Neural crest cell (in vitro differentiated cells): ENCODE measurements at regions not wholly inside any gene's neighbourhood (a gene's known extent, or its start where the extent isn't known, plus 50 kb on each side); places are given as distances from the start of the nearest gene placed in this dataset.

Experiments
- DNase-seq: peaks from one replicate; pipeline ENCODE4 v3.0.0; 2021; ENCODE audit warnings: low read depth, mixed read lengths, low spot score
- H3K27ac Mint-ChIP-seq: one replicate; pipeline ENCODE4 v1.8.0; 2021; ENCODE audit warnings: mild to moderate bottlenecking, mixed read lengths; ENCODE audit not compliant: unreplicated experiment
- H3K27me3 Mint-ChIP-seq: 2 replicates; pipeline ENCODE4 v1.8.0; 2021; ENCODE audit warnings: low read depth, mild to moderate bottlenecking, mixed read lengths
- H3K36me3 Mint-ChIP-seq: 2 replicates; pipeline ENCODE4 v1.8.0; 2021; ENCODE audit warnings: low read depth, mild to moderate bottlenecking, mixed read lengths
- H3K4me1 Mint-ChIP-seq: 2 replicates; pipeline ENCODE4 v1.8.0; 2021; ENCODE audit warnings: mixed read lengths
- H3K4me3 Mint-ChIP-seq: one replicate; pipeline ENCODE4 v1.8.0; 2021; ENCODE audit warnings: mild to moderate bottlenecking, mixed read lengths
- H3K9me3 Mint-ChIP-seq: 2 replicates; pipeline ENCODE4 v1.8.0; 2021; ENCODE audit warnings: mixed read lengths
- TF ChIP-seq, protein P1 (sequence below): fragments of 200-600 bp; sonication (generic); conservative IDR thresholded peaks from 2 replicates; pipeline ENCODE4 v1.5.0; 2021; ENCODE audit warnings: antibody characterized with exemption, mild to moderate bottlenecking

DNA sequence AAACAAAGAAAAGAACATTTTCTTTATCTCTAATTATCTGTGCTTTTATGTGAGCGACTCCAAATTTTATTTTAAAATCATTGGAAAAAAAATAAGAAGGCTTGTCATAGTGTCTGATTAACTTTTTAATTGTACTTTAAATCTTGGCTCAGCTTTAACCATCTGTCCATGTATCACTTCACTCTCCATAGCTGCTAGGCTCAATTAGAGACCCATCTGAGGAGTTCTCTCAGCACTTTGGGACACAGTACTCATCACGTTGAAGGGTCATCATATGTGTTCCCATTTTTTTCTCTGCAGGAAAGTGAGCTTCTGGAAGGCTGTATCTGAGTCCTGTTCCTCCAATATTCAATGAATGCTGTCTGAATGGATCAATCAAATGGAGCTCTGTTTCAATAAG is 908.5 kb upstream of the ROBO1 start:
- no peaks in the 10 kb centered on the region for H3K36me3 Mint-ChIP-seq
- no peaks in the 10 kb centered on the region for H3K9me3 Mint-ChIP-seq

DNA sequence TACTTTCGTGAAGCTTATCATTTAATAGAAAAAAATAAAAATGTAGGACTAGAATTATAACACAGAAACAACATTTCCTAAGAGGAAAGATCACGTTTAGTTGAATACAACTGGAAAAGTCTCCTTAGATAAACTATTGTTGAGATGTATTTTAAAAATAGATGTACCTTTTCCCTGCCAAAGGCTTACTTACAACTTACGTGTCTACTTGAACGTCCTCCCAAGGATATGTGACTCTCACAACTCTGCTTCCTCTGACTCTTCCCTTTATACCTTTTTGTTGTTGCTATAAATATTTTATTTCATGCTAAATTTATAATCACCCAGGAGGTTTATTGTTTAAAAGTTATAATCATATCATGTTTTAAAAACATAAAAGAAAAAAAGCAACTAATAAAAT is 908.0 kb upstream of the ROBO1 start:
- no peaks in the 10 kb centered on the region for H3K4me1 Mint-ChIP-seq
- TF ChIP-seq, protein P1, sequence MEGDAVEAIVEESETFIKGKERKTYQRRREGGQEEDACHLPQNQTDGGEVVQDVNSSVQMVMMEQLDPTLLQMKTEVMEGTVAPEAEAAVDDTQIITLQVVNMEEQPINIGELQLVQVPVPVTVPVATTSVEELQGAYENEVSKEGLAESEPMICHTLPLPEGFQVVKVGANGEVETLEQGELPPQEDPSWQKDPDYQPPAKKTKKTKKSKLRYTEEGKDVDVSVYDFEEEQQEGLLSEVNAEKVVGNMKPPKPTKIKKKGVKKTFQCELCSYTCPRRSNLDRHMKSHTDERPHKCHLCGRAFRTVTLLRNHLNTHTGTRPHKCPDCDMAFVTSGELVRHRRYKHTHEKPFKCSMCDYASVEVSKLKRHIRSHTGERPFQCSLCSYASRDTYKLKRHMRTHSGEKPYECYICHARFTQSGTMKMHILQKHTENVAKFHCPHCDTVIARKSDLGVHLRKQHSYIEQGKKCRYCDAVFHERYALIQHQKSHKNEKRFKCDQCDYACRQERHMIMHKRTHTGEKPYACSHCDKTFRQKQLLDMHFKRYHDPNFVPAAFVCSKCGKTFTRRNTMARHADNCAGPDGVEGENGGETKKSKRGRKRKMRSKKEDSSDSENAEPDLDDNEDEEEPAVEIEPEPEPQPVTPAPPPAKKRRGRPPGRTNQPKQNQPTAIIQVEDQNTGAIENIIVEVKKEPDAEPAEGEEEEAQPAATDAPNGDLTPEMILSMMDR, result no peak
- no peaks in the 10 kb centered on the region for H3K9me3 Mint-ChIP-seq
- no peak overlapping the region for H3K4me3 Mint-ChIP-seq
- DNase-seq, result no peak
- no peaks in the 10 kb centered on the region for H3K36me3 Mint-ChIP-seq
- H3K27me3 Mint-ChIP-seq, result no peaks in the 10 kb centered on the region
- no peak overlapping the region for H3K27ac Mint-ChIP-seq

More for the DNA sequence above, 908.5 kb upstream of the ROBO1 start:
- Mint-ChIP-seq H3K27ac (no peak overlapping the region), H3K4me3 (no peak overlapping the region), H3K27me3 (no peaks in the 10 kb centered on the region), H3K4me1 (no peaks in the 10 kb centered on the region)
- DNase-seq, result no peak
- TF ChIP-seq, protein P1, result no peak

DNA sequence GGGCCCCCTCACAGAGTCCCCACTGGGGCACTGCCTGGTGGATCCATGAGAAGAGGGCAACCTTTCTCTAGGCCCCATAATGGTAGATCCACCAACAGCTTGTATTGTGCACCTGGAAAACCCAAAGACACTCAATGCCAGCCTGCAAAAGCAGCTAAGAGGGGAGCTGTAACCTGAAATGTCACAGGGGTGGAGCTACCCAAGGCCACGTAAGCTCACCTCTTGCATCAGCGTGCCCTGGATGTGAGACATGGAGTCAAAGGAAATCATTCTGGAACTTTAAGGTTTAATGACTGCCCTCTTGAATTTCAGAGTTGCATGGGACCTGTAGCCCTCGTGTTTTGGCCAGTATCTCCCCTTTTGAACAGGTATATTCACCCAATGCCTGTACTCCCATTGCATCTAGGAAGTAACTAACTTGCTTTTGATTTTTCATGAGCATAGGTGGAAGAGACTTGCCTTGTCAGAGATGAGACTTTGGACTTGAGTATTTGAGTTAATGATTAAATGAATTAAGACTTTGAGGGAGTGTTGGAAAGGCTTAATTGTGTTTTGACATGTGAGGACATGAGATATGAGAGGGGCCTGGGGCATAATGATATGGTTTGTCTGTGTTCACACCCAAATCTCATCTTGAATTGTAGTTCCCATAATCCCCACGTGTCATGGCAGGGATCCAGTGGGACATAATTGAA is 900.9 kb upstream of the ROBO1 start:
- no peaks in the 10 kb centered on the region for H3K4me1 Mint-ChIP-seq
- peaks cover 10% of the 10 kb centered on the region for H3K9me3 Mint-ChIP-seq
- TF ChIP-seq, protein P1, result no peak
- no peak for DNase-seq
- no peaks in the 10 kb centered on the region for H3K27me3 Mint-ChIP-seq
- peaks cover 5% of the 10 kb centered on the region for H3K36me3 Mint-ChIP-seq
- H3K27ac Mint-ChIP-seq, result no peak overlapping the region
- no peak overlapping the region for H3K4me3 Mint-ChIP-seq

DNA sequence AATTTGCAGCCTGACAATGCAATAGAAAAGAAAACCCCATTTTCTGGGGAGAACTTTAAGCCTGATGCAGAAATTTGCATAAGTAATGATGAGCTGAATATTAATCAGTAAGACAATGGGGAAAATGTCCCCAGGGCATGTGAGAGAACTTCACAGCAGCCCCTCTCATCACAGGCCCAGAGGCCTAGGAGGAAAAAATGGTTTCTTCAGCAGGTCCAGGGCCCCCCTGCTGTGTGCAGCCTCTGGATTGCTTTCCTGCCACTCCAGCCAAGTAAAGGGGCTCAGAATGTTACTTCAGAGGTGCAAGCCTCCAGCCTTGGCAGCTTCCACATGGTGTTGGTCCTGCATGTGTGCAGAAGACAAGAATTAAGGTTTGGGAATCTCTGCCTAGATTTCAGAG is 900.3 kb upstream of the ROBO1 start:
- TF ChIP-seq, protein P1, result no peak
- Mint-ChIP-seq H3K27me3 (no peaks in the 10 kb centered on the region), H3K9me3 (peaks cover 10% of the 10 kb centered on the region)

DNA sequence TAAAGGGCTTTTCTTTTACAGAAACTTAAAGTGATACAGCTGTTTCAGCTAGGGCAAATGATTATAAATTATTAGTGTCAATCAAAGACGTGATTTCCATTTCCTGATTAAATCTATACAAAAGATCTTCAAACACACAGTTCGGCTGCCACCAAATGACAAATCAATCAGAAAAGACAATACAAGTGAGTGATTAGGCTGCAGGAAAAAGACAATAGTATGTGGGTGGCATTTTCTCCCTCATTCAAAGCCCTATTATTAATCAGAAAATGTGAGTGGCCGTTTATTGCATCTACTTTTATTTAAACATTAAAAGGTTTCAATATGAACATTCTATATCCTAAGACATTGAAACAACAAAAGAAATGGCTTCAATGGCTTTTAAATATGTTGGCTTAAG is 895.6 kb upstream of the ROBO1 start:
- H3K4me3 Mint-ChIP-seq, result no peak overlapping the region
- H3K9me3 Mint-ChIP-seq, result peaks cover 15% of the 10 kb centered on the region

More for the DNA sequence above, 900.3 kb upstream of the ROBO1 start:
- no peaks in the 10 kb centered on the region for H3K4me1 Mint-ChIP-seq
- no peak for DNase-seq
- H3K36me3 Mint-ChIP-seq, result peaks cover 5% of the 10 kb centered on the region
- H3K4me3 Mint-ChIP-seq, result no peak overlapping the region
- H3K27ac Mint-ChIP-seq, result no peak overlapping the region

More for the DNA sequence above, 895.6 kb upstream of the ROBO1 start:
- TF ChIP-seq, protein P1, result no peak
- no peaks in the 10 kb centered on the region for H3K27me3 Mint-ChIP-seq
- H3K36me3 Mint-ChIP-seq, result peaks cover 2% of the 10 kb centered on the region
- no peaks in the 10 kb centered on the region for H3K4me1 Mint-ChIP-seq
- H3K27ac Mint-ChIP-seq, result no peak overlapping the region
- DNase-seq, result no peak
